K562 (cell line): ENCODE measurements at regions not wholly inside any gene's neighbourhood (a gene's known extent, or its start where the extent isn't known, plus 50 kb on each side); places are given as distances from the start of the nearest gene placed in this dataset.

Experiments used
- ATAC-seq: fragments of 200-7000 bp; cut with Tn5 transposase; 3 replicates; pipeline ENCODE4 v1.9.1; 2020; ENCODE audit warnings: moderate library complexity
- BruUV-seq: library from RNA; stranded (reverse); fragments of 400-500 nt; replicated peaks from 2 replicates; lab custom pipeline; 2021; lab: Mats Ljungman, UMichigan
- CTCF ChIA-PET: fragments of 300-600 bp; formaldehyde crosslinking; extraction: SDS; loops from one replicate; lab custom pipeline; 2021; ENCODE audit warnings: low intra/inter-chr PET ratio; lab: Yijun Ruan, JAX
- POLR2A ChIA-PET: fragments of 300-600, 350-650 bp; sonication (Branson Sonifier 250); formaldehyde crosslinking; extraction: SDS; loops from one replicate; lab custom pipeline; 2021; ENCODE audit warnings: antibody characterized with exemption, inconsistent platforms; lab: Yijun Ruan, JAX
- DNase-seq, 4 experiments: peaks; one replicate each; pipeline versions ENCODE4 v3.0.0 to v3.0.0-alpha.2; 2011 to 2018; ENCODE audit warnings: low spot score in 3 of 4, mixed read lengths in 3 of 4; ENCODE audit errors: extremely low read depth in 1 of 4
- FAIRE-seq: peaks from 2 replicates; lab custom pipeline; 2011; peaks lifted over from hg19 to GRCh38; lab: Jason Lieb, UNC
- H2AFZ ChIP-seq: 2 replicates; pipeline ENCODE4 v1.6.0; 2011; ENCODE audit warnings: low read depth, low read length, control low read depth, inconsistent platforms
- H3K27ac ChIP-seq: fragments of 200-600 bp; 3 replicates; pipeline ENCODE4 v1.8.0; 2011; ENCODE audit warnings: low read depth, mild to moderate bottlenecking, control low read depth, inconsistent platforms, low read length, moderate library complexity, mixed read lengths; ENCODE audit errors: extremely low read depth
- H3K27me3 ChIP-seq, 2 experiments: fragments of 300-600 bp in 1 of 2; 2 replicates in 1 of 2; 3 replicates in 1 of 2; pipeline versions ENCODE4 v1.6.0 to v1.8.0; 2011; ENCODE audit warnings: inconsistent platforms in 2 of 2, low read length in 2 of 2, mild to moderate bottlenecking in 1 of 2, mixed read lengths in 1 of 2, moderate library complexity in 1 of 2; ENCODE audit not compliant: control insufficient read depth in 2 of 2, insufficient read depth in 2 of 2
- H3K36me3 ChIP-seq: fragments of 300-600 bp; 3 replicates; pipeline ENCODE4 v1.8.0; 2011; ENCODE audit warnings: mild to moderate bottlenecking, low read length, inconsistent platforms; ENCODE audit not compliant: control insufficient read depth, insufficient read depth
- H3K4me1 ChIP-seq, 2 experiments: fragments of 200-600 bp in 1 of 2; replicated peaks in 1 of 2; 2 replicates in 1 of 2; 3 replicates in 1 of 2; pipeline versions ENCODE4 v1.5.1 to v1.8.0; 2011; ENCODE audit warnings: inconsistent platforms in 2 of 2, low read length in 2 of 2, mild to moderate bottlenecking in 1 of 2, mixed read lengths in 1 of 2, moderate library complexity in 1 of 2; ENCODE audit not compliant: control insufficient read depth in 2 of 2, insufficient read depth in 2 of 2
- H3K4me2 ChIP-seq: 2 replicates; pipeline ENCODE4 v1.6.1; 2011; ENCODE audit warnings: low read length, control low read depth, inconsistent platforms, mixed read lengths; ENCODE audit not compliant: insufficient read depth
- H3K4me3 ChIP-seq: fragments of 200-600 bp; sonication (generic), shearing (Covaris generic); 2 replicates; pipeline ENCODE4 v1.5.1; 2016; ENCODE audit warnings: control low read depth, inconsistent platforms
- H3K79me2 ChIP-seq: fragments of 200-600 bp; 3 replicates; pipeline ENCODE4 v1.8.0; 2011; ENCODE audit warnings: low read length, inconsistent platforms; ENCODE audit not compliant: control insufficient read depth, insufficient read depth
- H3K9ac ChIP-seq, 2 experiments: 2 replicates each; pipeline versions ENCODE4 v1.6.0 to v1.6.1; 2011; ENCODE audit warnings: low read depth in 2 of 2, low read length in 2 of 2, control low read depth in 1 of 2, inconsistent platforms in 1 of 2, mild to moderate bottlenecking in 1 of 2, mixed read lengths in 1 of 2; ENCODE audit not compliant: insufficient read depth in 1 of 2
- H3K9me1 ChIP-seq: one replicate; pipeline ENCODE4 v1.6.0; 2011; ENCODE audit warnings: inconsistent platforms, mild to moderate bottlenecking, low read length, moderate library complexity; ENCODE audit not compliant: control insufficient read depth, insufficient read depth
- H3K9me3 ChIP-seq: replicated peaks from 2 replicates; pipeline ENCODE4 v1.5.1; 2011; ENCODE audit warnings: low read depth, low read length, inconsistent platforms; ENCODE audit not compliant: control insufficient read depth, insufficient read depth
- H4K20me1 ChIP-seq: replicated peaks from 2 replicates; pipeline ENCODE4 v1.6.1; 2011; ENCODE audit warnings: low read length, inconsistent platforms, mixed read lengths; ENCODE audit not compliant: control insufficient read depth, insufficient read depth
- CREB1 ChIP-seq, 2 experiments: sonication (generic) in 1 of 2; formaldehyde crosslinking in 1 of 2; IDR thresholded peaks; 2 replicates each; pipeline versions ENCODE4 v1.6.1 to v1.8.0; 2012 to 2022; ENCODE audit warnings: inconsistent platforms in 1 of 2, mild to moderate bottlenecking in 1 of 2, missing genetic modification reagents in 1 of 2, moderate library complexity in 1 of 2
- FOXK1 ChIP-seq: sonication (generic); formaldehyde crosslinking; IDR thresholded peaks from 2 replicates; pipeline ENCODE4 v1.8.0; 2022; ENCODE audit warnings: missing genetic modification reagents, mild to moderate bottlenecking, borderline replicate concordance
- HCFC1 ChIP-seq: IDR thresholded peaks from 2 replicates; pipeline ENCODE4 v1.6.1; 2012; ENCODE audit warnings: low read depth, low read length, improper control_type of control experiment
- HDAC8 ChIP-seq: fragments of 450-650 bp; IDR thresholded peaks from 2 replicates; pipeline ENCODE4 v1.6.1; 2016; ENCODE audit warnings: mild to moderate bottlenecking, missing genetic modification characterization, moderate library complexity, missing compliant biosample characterization
- LEF1 ChIP-seq: fragments of 450-650 bp; IDR thresholded peaks from 2 replicates; pipeline ENCODE4 v1.6.1; 2016; ENCODE audit warnings: mild to moderate bottlenecking
- MYNN ChIP-seq, 2 experiments: sonication (generic); formaldehyde crosslinking in 1 of 2; IDR thresholded peaks; 2 replicates each; pipeline versions ENCODE4 v1.5.0 to v1.6.1; 2016 to 2020; ENCODE audit warnings: antibody characterized with exemption in 1 of 2, missing genetic modification reagents in 1 of 2
- TOE1 ChIP-seq, 2 experiments: fragments of 450-650 bp in 1 of 2; sonication (generic) in 1 of 2; formaldehyde crosslinking in 1 of 2; IDR thresholded peaks; 2 replicates each; pipeline versions ENCODE4 v1.7.1 to v1.8.0; 2016 to 2022; ENCODE audit warnings: borderline replicate concordance in 2 of 2, mild to moderate bottlenecking in 2 of 2, antibody characterized with exemption in 1 of 2, inconsistent platforms in 1 of 2, low read depth in 1 of 2, missing genetic modification reagents in 1 of 2, moderate library complexity in 1 of 2
- USF2 ChIP-seq: sonication (generic); formaldehyde crosslinking; IDR thresholded peaks from 2 replicates; pipeline ENCODE4 v1.5.0; 2020; ENCODE audit warnings: missing genetic modification reagents
- WHSC1 ChIP-seq: IDR thresholded peaks from one replicate; pipeline ENCODE4 v1.6.1; 2012; ENCODE audit warnings: low read length, control low read depth, inconsistent platforms
- ZNF143 ChIP-seq: sonication (generic); formaldehyde crosslinking; IDR thresholded peaks from 2 replicates; pipeline ENCODE4 v1.9.0; 2022; ENCODE audit warnings: mild to moderate bottlenecking, missing genetic modification reagents
- WGBS: fragments of 100-300 bp; shearing (Covaris generic); methylation state at CpG from one replicate; pipeline ENCODE4 v1.1.6; 2016; ENCODE audit warnings: low coverage, mixed read lengths; ENCODE audit not compliant: insufficient coverage; ENCODE audit errors: missing lambda C conversion rate; 5-methylcytosine and 5-hydroxymethylcytosine counted together
- in situ Hi-C: fragments of 300-500 bp; cut with MboI; formaldehyde crosslinking; loops from 4 replicates; pipeline ENCODE4 v1.15.0; 2018; ENCODE audit warnings: inconsistent platforms, mixed read lengths
- intact Hi-C: fragments of 100-400 bp; cut with micrococcal nuclease; formaldehyde crosslinking; loops from 2 replicates; pipeline ENCODE4 v1.14.2; 2022
- TF ChIP-seq, protein P1 (sequence below), 2 experiments: IDR thresholded peaks; 2 replicates each; pipeline ENCODE4 v1.6.1; 2011; ENCODE audit warnings: borderline replicate concordance in 1 of 2, control low read depth in 1 of 2, low read depth in 1 of 2, low read length in 1 of 2, mild to moderate bottlenecking in 1 of 2, mixed read lengths in 1 of 2, moderate library complexity in 1 of 2; ENCODE audit not compliant: insufficient read depth in 1 of 2, insufficient read length in 1 of 2, poor library complexity in 1 of 2, severe bottlenecking in 1 of 2; ENCODE audit errors: extremely low read depth in 1 of 2

- no peaks in the 10 kb centered on the region for H3K36me3 ChIP-seq
- TF ChIP-seq, protein P1, sequence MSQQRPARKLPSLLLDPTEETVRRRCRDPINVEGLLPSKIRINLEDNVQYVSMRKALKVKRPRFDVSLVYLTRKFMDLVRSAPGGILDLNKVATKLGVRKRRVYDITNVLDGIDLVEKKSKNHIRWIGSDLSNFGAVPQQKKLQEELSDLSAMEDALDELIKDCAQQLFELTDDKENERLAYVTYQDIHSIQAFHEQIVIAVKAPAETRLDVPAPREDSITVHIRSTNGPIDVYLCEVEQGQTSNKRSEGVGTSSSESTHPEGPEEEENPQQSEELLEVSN (IDR thresholded peaks at IDR 0.05; ENCODE audit: borderline replicate concordance in 1 of 2, extremely low read depth in 1 of 2, insufficient read depth in 1 of 2, insufficient read length in 1 of 2, low read depth in 1 of 2, low read length in 1 of 2, poor library complexity in 1 of 2, severe bottlenecking in 1 of 2) = no peak
- TF ChIP-seq CREB1 (IDR thresholded peaks at IDR 0.05) = no peak
- TF ChIP-seq CREB1 (CRISPR knock-in tag; IDR thresholded peaks at IDR 0.05) = no peak
- no peak for TF ChIP-seq FOXK1 (CRISPR knock-in tag)
- no peak for TF ChIP-seq HCFC1
- no peak for TF ChIP-seq USF2 (CRISPR knock-in tag)
- TF ChIP-seq ZNF143 (CRISPR knock-in tag) = no peak
- no peak for TF ChIP-seq WHSC1
- TF ChIP-seq HDAC8 (tag) = no peak
- TF ChIP-seq TOE1 (IDR thresholded peaks at IDR 0.05; ENCODE audit: borderline replicate concordance) = no peak
- no peak for TF ChIP-seq TOE1 (CRISPR knock-in tag; IDR thresholded peaks at IDR 0.05; ENCODE audit: borderline replicate concordance, low read depth)
- no peak for TF ChIP-seq MYNN (IDR thresholded peaks at IDR 0.05)
- TF ChIP-seq MYNN (CRISPR knock-in tag; IDR thresholded peaks at IDR 0.05) = no peak
- TF ChIP-seq LEF1 = no peak
- TF ChIP-seq, all 486 proteins: peak for 0
- DNase-seq (no peak), FAIRE-seq (no peak), ATAC-seq (no peak)
- Histone ChIP-seq H3K27me3 (no peaks in the 10 kb centered on the region), H3K9me3 (no peaks in the 10 kb centered on the region), H3K27ac (no peak overlapping the region), H4K20me1 (no peaks in the 10 kb centered on the region), H3K79me2 (no peaks in the 10 kb centered on the region), H3K9ac (no peak overlapping the region), H3K9me1 (no peaks in the 10 kb centered on the region), H2AFZ (no peak overlapping the region), H3K4me3 (no peak overlapping the region), H3K4me2 (no peak overlapping the region), H3K4me1 (no peaks in the 10 kb centered on the region)
- intact Hi-C loops (no loop called here), in situ Hi-C loops (no loop called here)
- 26% methylated on average over 2 of the region's 2 CpGs for WGBS
- no TSS peak for BruUV-seq
- CTCF ChIA-PET = no interaction called here
- POLR2A ChIA-PET = no interaction called here
These were observed 2038.7 kb downstream of the EFNA5 start for GRCh38 chr5:105632043-105632442.
